PFSK-1 (cell line): ENCODE measurements at regions not wholly inside any gene's neighbourhood (a gene's known extent, or its start where the extent isn't known, plus 50 kb on each side); places are given as distances from the start of the nearest gene placed in this dataset.

Experiments
- POLR2AphosphoS5 ChIP-seq: IDR thresholded peaks from 2 replicates; pipeline ENCODE4 v1.6.1; 2012; ENCODE audit warnings: low read depth, mild to moderate bottlenecking, control low read depth, low read length, moderate library complexity
- TAF1 ChIP-seq: IDR thresholded peaks from 2 replicates; pipeline ENCODE4 v1.6.1; 2012; ENCODE audit warnings: low read length, control low read depth, borderline replicate concordance; ENCODE audit not compliant: insufficient read depth

DNA sequence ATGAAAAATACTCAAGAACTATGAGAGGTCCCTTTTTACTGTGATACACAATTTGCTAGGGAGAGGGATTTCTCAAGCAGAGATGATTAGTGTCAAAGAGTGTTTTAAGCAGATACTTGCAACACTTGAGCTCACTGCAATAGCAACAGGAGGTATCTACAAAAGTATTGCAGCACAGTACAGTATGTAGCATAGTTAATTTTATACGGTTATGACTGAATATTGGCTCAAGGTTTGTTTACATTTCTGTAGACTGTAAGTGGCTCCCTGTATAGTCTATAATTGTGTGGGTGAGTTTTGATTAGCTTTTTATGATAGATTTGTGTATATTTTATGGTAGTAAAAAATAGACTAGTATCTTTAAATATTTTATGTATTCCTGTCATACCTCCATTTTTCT, 1177.2 kb downstream of the TECRL start:
- no peak for TF ChIP-seq TAF1
- no peak for TF ChIP-seq POLR2AphosphoS5
